OCI-LY7 (cell line): ENCODE measurements at regions not wholly inside any gene's neighbourhood (a gene's known extent, or its start where the extent isn't known, plus 50 kb on each side); places are given as distances from the start of the nearest gene placed in this dataset.

Experiments
- BruUV-seq: library from RNA; stranded (reverse); fragments of 400-500 nt; replicated peaks from 2 replicates; lab custom pipeline; 2021; lab: Mats Ljungman, UMichigan
- CTCF ChIA-PET: fragments of 300-600 bp; sonication (Branson Sonifier 250); formaldehyde crosslinking; loops from one replicate; lab custom pipeline; 2022; ENCODE audit warnings: antibody characterized with exemption; ENCODE audit not compliant: unreplicated experiment; lab: Charles Lee
- POLR2A ChIA-PET: fragments of 300-600 bp; sonication (Branson Sonifier 250); formaldehyde crosslinking; loops from one replicate; lab custom pipeline; 2022; ENCODE audit warnings: antibody characterized with exemption; lab: Charles Lee
- DNase-seq: peaks from one replicate; pipeline ENCODE4 v3.0.0-alpha.2; 2015; ENCODE audit warnings: low spot score
- H2AFZ ChIP-seq: fragments of 200-600 bp; sonication (generic), shearing (Covaris generic); 2 replicates; pipeline ENCODE4 v1.6.1; 2014; ENCODE audit warnings: mild to moderate bottlenecking, antibody characterized with exemption, low read length, moderate library complexity
- H3K27ac ChIP-seq: fragments of 200-600 bp; sonication (generic); 2 replicates; pipeline ENCODE4 v1.5.1; 2014; ENCODE audit warnings: mixed run types, low read depth, mild to moderate bottlenecking, moderate library complexity, low read length, inconsistent platforms; ENCODE audit not compliant: poor library complexity, severe bottlenecking
- H3K36me3 ChIP-seq: fragments of 200-600 bp; sonication (generic); 2 replicates; pipeline ENCODE4 v1.6.1; 2014; ENCODE audit warnings: mild to moderate bottlenecking, antibody characterized with exemption, low read length, moderate library complexity, mixed read lengths; ENCODE audit not compliant: insufficient read depth
- H3K4me1 ChIP-seq: fragments of 200-600 bp; sonication (generic); 2 replicates; pipeline ENCODE4 v1.5.1; 2014; ENCODE audit warnings: mild to moderate bottlenecking, low read length; ENCODE audit not compliant: insufficient read depth, poor library complexity, severe bottlenecking
- H3K4me2 ChIP-seq: fragments of 200-600 bp; sonication (generic); 2 replicates; pipeline ENCODE4 v1.6.1; 2014; ENCODE audit warnings: mild to moderate bottlenecking, low read length
- H3K4me3 ChIP-seq: fragments of 200-600 bp; sonication (generic); 2 replicates; pipeline ENCODE4 v1.5.1; 2014; ENCODE audit warnings: mild to moderate bottlenecking, low read depth, low read length; ENCODE audit not compliant: poor library complexity, severe bottlenecking
- H3K79me2 ChIP-seq: fragments of 200-600 bp; sonication (generic); 2 replicates; pipeline ENCODE4 v1.6.1; 2016; ENCODE audit warnings: low read depth, mild to moderate bottlenecking, low read length, moderate library complexity, mixed read lengths; ENCODE audit not compliant: insufficient read depth
- H3K9me2 ChIP-seq: fragments of 200-600 bp; sonication (generic); 2 replicates; pipeline ENCODE4 v1.6.1; 2016; ENCODE audit warnings: mild to moderate bottlenecking, low read length, mixed read lengths; ENCODE audit not compliant: insufficient read depth
- H3K9me3 ChIP-seq: fragments of 200-600 bp; sonication (generic); 2 replicates; pipeline ENCODE4 v1.6.1; 2014; ENCODE audit warnings: mild to moderate bottlenecking, mixed run types, low read length, mixed read lengths
- H4K20me1 ChIP-seq: fragments of 200-600 bp; sonication (generic); 2 replicates; pipeline ENCODE4 v1.6.1; 2014; ENCODE audit warnings: mild to moderate bottlenecking, antibody characterized with exemption, low read length, moderate library complexity, mixed read lengths; ENCODE audit not compliant: insufficient read depth
- CTCF ChIP-seq: fragments of 200-600 bp; sonication (generic); conservative IDR thresholded peaks from 2 replicates; pipeline ENCODE4 v1.5.1; 2014; ENCODE audit warnings: mild to moderate bottlenecking, antibody characterized with exemption, low read length, moderate library complexity, mixed read lengths
- EZH2phosphoT487 ChIP-seq: fragments of 200-600 bp; sonication (generic); IDR thresholded peaks from 2 replicates; pipeline ENCODE4 v1.6.1; 2018; ENCODE audit warnings: low read depth, borderline replicate concordance, mild to moderate bottlenecking, mixed run types, antibody characterized with exemption, low read length, moderate library complexity, mixed read lengths
- intact Hi-C: fragments of 100-400 bp; cut with micrococcal nuclease; formaldehyde crosslinking; loops from one replicate; pipeline ENCODE4 v1.10.0; 2022; ENCODE audit not compliant: unreplicated experiment

DNA sequence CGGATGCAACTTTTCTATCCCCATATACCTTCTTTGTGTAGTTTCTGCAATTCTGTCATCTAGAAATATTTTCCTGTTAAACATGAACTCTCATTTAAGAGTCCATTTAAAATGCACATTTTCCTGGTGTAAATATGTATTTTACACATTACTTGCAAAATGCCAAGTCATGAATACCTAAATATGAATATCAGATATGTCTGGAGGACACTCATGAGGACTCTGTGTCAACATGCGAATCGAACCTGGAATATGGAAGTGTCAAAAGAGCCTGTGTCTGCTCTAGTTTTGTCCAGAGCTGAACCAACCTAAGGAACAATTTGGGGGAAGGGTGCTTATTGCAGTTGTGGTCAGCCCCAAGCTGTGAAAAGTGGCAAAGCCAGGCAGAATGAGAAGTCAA is 163.7 kb upstream of the CELF2 start:
- Histone ChIP-seq H2AFZ (no peak overlapping the region), H3K36me3 (no peaks in the 10 kb centered on the region), H3K4me2 (no peak overlapping the region), H3K79me2 (no peaks in the 10 kb centered on the region), H3K9me3 (no peaks in the 10 kb centered on the region), H3K27ac (no peak overlapping the region), H4K20me1 (no peaks in the 10 kb centered on the region), H3K4me1 (no peaks in the 10 kb centered on the region), H3K9me2 (no peaks in the 10 kb centered on the region), H3K4me3 (no peak overlapping the region)
- CTCF ChIA-PET, result no interaction called here
- BruUV-seq, result no TSS peak
- intact Hi-C loops, result no loop called here
- TF ChIP-seq EZH2phosphoT487 (no peak), CTCF (no peak)
- POLR2A ChIA-PET, result interaction anchor here (0.6 to 0.7 kb wide), 2 partner anchors 389 to 463 kb away, joined by 3 to 8 read pairs; no protein-coding TSS in a partner anchor
- DNase-seq, result no peak

- BruUV-seq, result no TSS peak
- intact Hi-C loops, result no loop called here
Observed at GRCh38 chr10:10854725-10855124, 162.9 kb upstream of the CELF2 start.

More at GRCh38 chr10:10854725-10855124, 162.9 kb upstream of the CELF2 start:
- TF ChIP-seq CTCF (no peak), EZH2phosphoT487 (no peak)
- H3K27ac ChIP-seq, result no peak overlapping the region
- H3K9me2 ChIP-seq, result no peaks in the 10 kb centered on the region
- no peaks in the 10 kb centered on the region for H3K79me2 ChIP-seq
- H3K36me3 ChIP-seq, result no peaks in the 10 kb centered on the region
- H3K9me3 ChIP-seq, result no peaks in the 10 kb centered on the region
- no peak overlapping the region for H2AFZ ChIP-seq
- ChIA-PET CTCF (no interaction called here), POLR2A (interaction anchor here (0.6 kb wide), 1 partner anchor 388 kb away, joined by 8 read pairs; no protein-coding TSS in a partner anchor)
- H3K4me2 ChIP-seq, result no peak overlapping the region
- no peaks in the 10 kb centered on the region for H4K20me1 ChIP-seq
- no peak overlapping the region for H3K4me3 ChIP-seq
- no peak for DNase-seq
- H3K4me1 ChIP-seq, result no peaks in the 10 kb centered on the region
